SK-N-SH (cell line): ENCODE measurements at regions not wholly inside any gene's neighbourhood (a gene's known extent, or its start where the extent isn't known, plus 50 kb on each side); places are given as distances from the start of the nearest gene placed in this dataset.

Experiments
- CHD2 ChIP-seq: fragments of 150-350 bp; IDR thresholded peaks from 2 replicates; pipeline ENCODE4 v1.6.1; 2018; ENCODE audit warnings: low read length; ENCODE audit not compliant: partially characterized antibody
- CTCF ChIP-seq: fragments of 200-600 bp; sonication (generic); IDR thresholded peaks from 2 replicates; pipeline ENCODE4 v1.6.1; 2017; ENCODE audit warnings: antibody characterized with exemption, mild to moderate bottlenecking, moderate library complexity
- FOXM1 ChIP-seq: IDR thresholded peaks from 2 replicates; pipeline ENCODE4 v1.4.0; 2012; ENCODE audit warnings: low read depth, mild to moderate bottlenecking
- GABPA ChIP-seq: IDR thresholded peaks from 2 replicates; pipeline ENCODE4 v1.4.0; 2012; ENCODE audit warnings: low read depth, mild to moderate bottlenecking
- MAX ChIP-seq: IDR thresholded peaks from 2 replicates; pipeline ENCODE4 v1.4.0; 2012; ENCODE audit warnings: low read depth
- POLR2AphosphoS5 ChIP-seq: IDR thresholded peaks from 2 replicates; pipeline ENCODE4 v1.6.1; 2012; ENCODE audit warnings: low read depth, low read length
- RCOR1 ChIP-seq: fragments of 150-350 bp; IDR thresholded peaks from 2 replicates; pipeline ENCODE4 v1.6.1; 2017; ENCODE audit warnings: antibody characterized with exemption, low read length
- SIN3A ChIP-seq: IDR thresholded peaks from 2 replicates; pipeline ENCODE4 v1.6.1; 2012; ENCODE audit warnings: low read depth, mild to moderate bottlenecking, low read length, moderate library complexity, borderline replicate concordance
- SMC3 ChIP-seq: IDR thresholded peaks from 2 replicates; pipeline ENCODE4 v1.6.1; 2012; ENCODE audit warnings: low read depth, low read length, improper control_type of control experiment
- USF2 ChIP-seq: fragments of 150-350 bp; IDR thresholded peaks from 2 replicates; pipeline ENCODE4 v1.6.1; 2017; ENCODE audit warnings: antibody characterized with exemption, low read length, low read depth, borderline replicate concordance

- TF ChIP-seq CTCF (no peak), SIN3A (no peak), FOXM1 (no peak), MAX (no peak), CHD2 (no peak), GABPA (no peak), POLR2AphosphoS5 (no peak), SMC3 (no peak), RCOR1 (no peak), USF2 (no peak)
Measured at GRCh38 chr4:162498168-162498567, 334.4 kb upstream of the FSTL5 start.
